Thymus (tissue), 11 donors: ENCODE measurements at regions not wholly inside any gene's neighbourhood (a gene's known extent, or its start where the extent isn't known, plus 50 kb on each side); places are given as distances from the start of the nearest gene placed in this dataset.
"Not testable (repeated sequence)": the region's sequence is repeated elsewhere in the genome, so short reads cannot be mapped to it uniquely, and the experiment has no call there.

Source experiments
- DNase-seq, 9 donors: peaks; one replicate each; pipeline ENCODE4 v3.0.0-alpha.2; 2013; ENCODE audit warnings: low spot score in 9 of 9, low read depth in 6 of 9, missing footprints in 1 of 9
- H3K27ac ChIP-seq, 2 donors: one replicate each; pipeline ENCODE4 v1.5.1; 2013; ENCODE audit warnings: control low read depth in 1 of 2, low read depth in 1 of 2, low read length in 1 of 2, mild to moderate bottlenecking in 1 of 2, moderate library complexity in 1 of 2
- H3K27me3 ChIP-seq, 2 donors: one replicate each; pipeline ENCODE4 v1.5.1; 2013; ENCODE audit warnings: low read length in 1 of 2; ENCODE audit not compliant: control insufficient read depth in 2 of 2, insufficient read depth in 1 of 2
- H3K36me3 ChIP-seq, 2 donors: one replicate each; pipeline ENCODE4 v1.5.1; 2013; ENCODE audit warnings: low read length in 1 of 2, mild to moderate bottlenecking in 1 of 2, moderate library complexity in 1 of 2; ENCODE audit not compliant: control insufficient read depth in 2 of 2, insufficient read depth in 2 of 2
- H3K4me1 ChIP-seq, 2 donors: one replicate each; pipeline ENCODE4 v1.5.1; 2013; ENCODE audit warnings: low read length in 2 of 2; ENCODE audit not compliant: control insufficient read depth in 2 of 2, insufficient read depth in 2 of 2
- H3K4me3 ChIP-seq, 2 donors: one replicate each; pipeline ENCODE4 v1.5.1; 2013; ENCODE audit warnings: low read length in 2 of 2, control low read depth in 1 of 2, mild to moderate bottlenecking in 1 of 2
- H3K9me3 ChIP-seq, 2 donors: one replicate each; pipeline ENCODE4 v1.5.1; 2013; ENCODE audit warnings: low read length in 1 of 2, mild to moderate bottlenecking in 1 of 2; ENCODE audit not compliant: control insufficient read depth in 2 of 2, insufficient read depth in 1 of 2
- WGBS: extraction: QIAGEN DNeasy Blood & Tissue Kit; methylation state at CpG from one replicate; pipeline ENCODE4 v1.1.7; 2013; 5-methylcytosine and 5-hydroxymethylcytosine counted together
- donor health status: healthy.

- not testable (repeated sequence) for H3K36me3 ChIP-seq, DNase-seq, H3K9me3 ChIP-seq, H3K4me1 ChIP-seq, H3K27me3 ChIP-seq, H3K4me3 ChIP-seq, H3K27ac ChIP-seq
- WGBS = 88% methylated on average over 3 of the region's 5 CpGs
These were observed 3131.6 kb downstream of the TUBA3C start for GRCh38 chr13:16050055-16050454.

- H3K9me3 ChIP-seq, H3K27ac ChIP-seq, H3K4me3 ChIP-seq, H3K4me1 ChIP-seq, H3K27me3 ChIP-seq, H3K36me3 ChIP-seq: not testable (repeated sequence)
- 44% methylated on average over 5 of the region's 5 CpGs for WGBS
- peak in 1 of 9 donors; percentile 3 for DNase-seq
These were observed 3164.1 kb downstream of the TUBA3C start for GRCh38 chr13:16017494-16018009.

- not testable (repeated sequence) for H3K4me3 ChIP-seq, H3K9me3 ChIP-seq, H3K27me3 ChIP-seq, H3K27ac ChIP-seq, H3K4me1 ChIP-seq, H3K36me3 ChIP-seq
- DNase-seq = peak in 1 of 9 donors; percentile 10
- 46% methylated on average over 2 of the region's 2 CpGs for WGBS
These were observed 3173.4 kb downstream of the TUBA3C start for GRCh38 chr13:16008271-16008670.
